Nephron progenitor cell (in vitro differentiated cells): ENCODE measurements at regions not wholly inside any gene's neighbourhood (a gene's known extent, or its start where the extent isn't known, plus 50 kb on each side); places are given as distances from the start of the nearest gene placed in this dataset.

Experiments used
- DNase-seq: peaks from one replicate; pipeline ENCODE4 v3.0.0; 2021
- H3K27ac Mint-ChIP-seq: 2 replicates; pipeline ENCODE4 v1.8.0; 2021; ENCODE audit warnings: mild to moderate bottlenecking, moderate library complexity, mixed read lengths
- H3K27me3 Mint-ChIP-seq: 2 replicates; pipeline ENCODE4 v1.8.0; 2021; ENCODE audit warnings: mild to moderate bottlenecking, low read depth, mixed read lengths; ENCODE audit not compliant: poor library complexity
- H3K36me3 Mint-ChIP-seq: 2 replicates; pipeline ENCODE4 v1.8.0; 2021; ENCODE audit warnings: low read depth, mixed read lengths
- H3K4me1 Mint-ChIP-seq: 2 replicates; pipeline ENCODE4 v1.8.0; 2021; ENCODE audit warnings: mixed read lengths
- H3K4me3 Mint-ChIP-seq: 2 replicates; pipeline ENCODE4 v1.8.0; 2021; ENCODE audit warnings: mild to moderate bottlenecking, moderate library complexity, mixed read lengths
- H3K9me3 Mint-ChIP-seq: 2 replicates; pipeline ENCODE4 v1.8.0; 2021; ENCODE audit warnings: mild to moderate bottlenecking, moderate library complexity, mixed read lengths
- CTCF ChIP-seq: fragments of 200-600 bp; sonication (generic); IDR thresholded peaks from 2 replicates; pipeline ENCODE4 v1.5.0; 2021; ENCODE audit warnings: antibody characterized with exemption

- no peak overlapping the region for H3K27ac Mint-ChIP-seq
- peak; percentile 4 for DNase-seq
- peaks cover 2% of the 10 kb centered on the region for H3K27me3 Mint-ChIP-seq
- TF ChIP-seq CTCF, result peak; percentile 60
- H3K9me3 Mint-ChIP-seq, result no peaks in the 10 kb centered on the region
- no peaks in the 10 kb centered on the region for H3K36me3 Mint-ChIP-seq
- peaks cover 11% of the 10 kb centered on the region for H3K4me1 Mint-ChIP-seq
- H3K4me3 Mint-ChIP-seq, result no peak overlapping the region
These were observed 117.4 kb upstream of the CWC22 start for GRCh38 chr2:180124273-180125139.

DNA sequence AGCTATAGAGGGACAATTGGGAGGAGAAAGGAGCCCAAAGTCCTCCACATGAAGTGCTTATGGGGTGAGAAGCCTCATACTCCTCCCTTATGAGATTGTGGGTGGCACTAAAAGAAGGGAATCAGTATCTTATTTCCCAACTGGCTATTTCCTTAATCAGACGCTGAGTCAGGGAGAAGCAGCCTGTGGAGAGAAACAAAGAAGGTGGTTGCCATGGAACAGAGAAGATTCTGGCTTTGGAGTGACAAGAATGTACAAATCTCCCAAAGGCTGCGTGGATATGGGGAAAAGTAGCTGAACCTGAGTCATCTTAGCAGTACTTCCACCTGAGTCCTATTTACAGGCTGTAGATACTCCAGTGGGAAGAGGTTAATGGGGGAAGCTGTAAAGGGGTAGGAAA lies 115.8 kb upstream of the CWC22 start:
- peaks cover 11% of the 10 kb centered on the region for H3K4me1 Mint-ChIP-seq
- no peaks in the 10 kb centered on the region for H3K9me3 Mint-ChIP-seq
- no peak for TF ChIP-seq CTCF
- peaks cover 2% of the 10 kb centered on the region for H3K27me3 Mint-ChIP-seq
- DNase-seq, result no peak
- H3K4me3 Mint-ChIP-seq, result no peak overlapping the region
- H3K27ac Mint-ChIP-seq, result no peak overlapping the region
- no peaks in the 10 kb centered on the region for H3K36me3 Mint-ChIP-seq

- no peak overlapping the region for H3K4me3 Mint-ChIP-seq
- H3K27me3 Mint-ChIP-seq, result peaks cover 3% of the 10 kb centered on the region
- H3K9me3 Mint-ChIP-seq, result no peaks in the 10 kb centered on the region
- H3K27ac Mint-ChIP-seq, result no peak overlapping the region
- no peaks in the 10 kb centered on the region for H3K4me1 Mint-ChIP-seq
- TF ChIP-seq CTCF, result no peak
- DNase-seq, result no peak
- no peaks in the 10 kb centered on the region for H3K36me3 Mint-ChIP-seq
These were observed 108.6 kb upstream of the CWC22 start for GRCh38 chr2:180115675-180116074.

DNA sequence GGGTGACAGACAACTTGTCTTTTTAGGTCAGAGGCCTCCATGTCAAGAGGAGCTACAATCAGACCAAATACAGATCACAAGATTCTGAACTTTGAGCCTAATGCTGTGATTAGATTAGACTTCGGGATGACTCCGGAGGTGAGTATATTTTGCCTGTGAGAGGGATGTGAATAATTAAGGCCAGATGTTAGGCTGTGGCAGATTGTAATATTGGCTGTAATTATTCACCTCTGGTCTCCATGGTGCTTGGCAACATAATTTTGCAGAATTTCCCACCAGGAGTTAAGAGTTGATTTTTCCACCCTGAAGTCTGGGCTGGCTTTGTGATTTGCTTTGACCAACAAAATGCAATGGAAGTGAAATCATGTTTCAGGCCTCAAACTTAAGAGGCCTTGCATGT lies 108.2 kb upstream of the CWC22 start:
- no peak for DNase-seq
- H3K9me3 Mint-ChIP-seq, result no peaks in the 10 kb centered on the region
- no peaks in the 10 kb centered on the region for H3K4me1 Mint-ChIP-seq
- no peak overlapping the region for H3K27ac Mint-ChIP-seq
- H3K4me3 Mint-ChIP-seq, result no peak overlapping the region
- peaks cover 3% of the 10 kb centered on the region for H3K27me3 Mint-ChIP-seq
- no peaks in the 10 kb centered on the region for H3K36me3 Mint-ChIP-seq
- TF ChIP-seq CTCF, result no peak

GRCh38 chr2:180111901-180112300 lies 104.8 kb upstream of the CWC22 start:
- no peaks in the 10 kb centered on the region for H3K9me3 Mint-ChIP-seq
- H3K36me3 Mint-ChIP-seq, result no peaks in the 10 kb centered on the region
- no peak for DNase-seq
- H3K4me3 Mint-ChIP-seq, result no peak overlapping the region
- no peak overlapping the region for H3K27ac Mint-ChIP-seq
- H3K27me3 Mint-ChIP-seq, result peaks cover 3% of the 10 kb centered on the region
- H3K4me1 Mint-ChIP-seq, result no peaks in the 10 kb centered on the region
- no peak for TF ChIP-seq CTCF

DNA sequence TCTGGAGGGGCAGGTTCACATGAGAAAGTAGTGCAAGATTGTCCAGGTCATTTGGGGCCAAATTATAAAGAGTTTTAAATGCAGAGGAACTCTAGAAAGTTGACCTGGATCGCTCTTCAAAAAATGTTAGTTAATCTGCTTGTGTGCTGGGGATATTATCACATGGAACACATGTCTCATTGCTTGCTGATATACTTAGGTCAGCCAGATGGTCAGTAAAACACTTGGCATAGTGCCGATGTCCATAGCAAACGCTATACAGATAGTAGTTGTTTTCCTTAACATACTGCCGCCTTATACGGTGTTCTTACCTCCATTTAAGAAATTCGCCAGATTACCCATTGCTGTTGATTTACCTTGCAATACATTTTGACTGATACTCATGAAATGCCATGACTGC lies 103.4 kb upstream of the CWC22 start:
- Mint-ChIP-seq H3K36me3 (no peaks in the 10 kb centered on the region), H3K9me3 (no peaks in the 10 kb centered on the region), H3K27me3 (peaks cover 7% of the 10 kb centered on the region), H3K4me1 (no peaks in the 10 kb centered on the region), H3K27ac (no peak overlapping the region), H3K4me3 (no peak overlapping the region)
- DNase-seq, result no peak
- no peak for TF ChIP-seq CTCF
